ENCODE measurements at regions not wholly inside any gene's neighbourhood (a gene's known extent, or its start where the extent isn't known, plus 50 kb on each side); places are given as distances from the start of the nearest gene placed in this dataset.

DNA sequence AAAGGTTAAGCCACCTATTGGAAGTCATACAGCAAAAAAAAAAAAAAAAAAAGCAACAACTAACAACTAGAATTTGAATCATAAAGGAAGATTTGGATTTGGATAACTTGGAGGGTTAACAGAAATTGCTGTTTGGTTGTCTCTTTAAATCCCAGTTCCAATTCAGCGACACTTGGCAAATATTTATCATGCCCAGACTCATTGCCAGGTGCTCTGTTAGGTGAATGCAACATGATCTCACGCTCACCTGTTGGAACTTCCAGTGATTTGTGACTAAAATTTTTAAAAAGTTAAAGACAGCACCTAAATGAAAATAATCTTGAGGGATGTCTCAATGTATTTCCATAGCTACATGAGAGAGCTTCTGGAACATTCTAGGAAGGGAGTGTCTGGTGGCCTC lies 103.7 kb downstream of the TBX3 start:
- 4% methylated on average over 2 of the region's 2 CpGs for WGBS (ENCODE audit: insufficient coverage, low coverage, missing lambda C conversion rate)
- intact Hi-C loops (cut with micrococcal nuclease) (no loop called here), in situ Hi-C loops (cut with MboI) (no loop called here)
- no peaks in the 10 kb centered on the region for H3K27me3 ChIP-seq (ENCODE audit: control insufficient read depth in 2 of 2, insufficient read depth in 2 of 2, low read length in 2 of 2)
- no peak for TF ChIP-seq JUNB (CRISPR knock-in tag; conservative IDR thresholded peaks at IDR 0.05)
- no peak for TF ChIP-seq RNF2 (IDR thresholded peaks at IDR 0.05)
- TF ChIP-seq CBX8 (IDR thresholded peaks at IDR 0.05; ENCODE audit: borderline replicate concordance, extremely low read depth, low read depth, low read length, poor library complexity, severe bottlenecking), result no peak
- TF ChIP-seq MBD1 (CRISPR knock-in tag; IDR thresholded peaks at IDR 0.05), result no peak
- no peak for TF ChIP-seq WHSC1 (IDR thresholded peaks at IDR 0.05; ENCODE audit: low read length)
- no peak for TF ChIP-seq GABPA (tag; conservative IDR thresholded peaks at IDR 0.05; ENCODE audit: low read depth)
- no peak for TF ChIP-seq CEBPB (tag; IDR thresholded peaks at IDR 0.05)
- TF ChIP-seq PHF21A (IDR thresholded peaks at IDR 0.05; ENCODE audit: borderline replicate concordance, low read depth), result no peak
- TF ChIP-seq ZNF41 (CRISPR knock-in tag; conservative IDR thresholded peaks at IDR 0.05), result no peak
- TF ChIP-seq SMARCA4 (IDR thresholded peaks at IDR 0.05), result no peak
- no peak for DNase-seq (ENCODE audit: extremely low read depth in 1 of 4, low spot score in 3 of 4)
- ChIA-PET CTCF (ENCODE audit: low intra/inter-chr PET ratio) (no interaction called here), POLR2A (no interaction called here)
- H3K4me1 ChIP-seq (replicated peaks in 1 of 2; ENCODE audit: control insufficient read depth in 2 of 2, insufficient read depth in 2 of 2, low read length in 2 of 2), result no peaks in the 10 kb centered on the region
- ATAC-seq, result no peak
- H2AFZ ChIP-seq (ENCODE audit: low read depth, low read length), result no peak overlapping the region
- H3K4me2 ChIP-seq (ENCODE audit: insufficient read depth, low read length), result no peak overlapping the region
- H3K27ac ChIP-seq (ENCODE audit: extremely low read depth, low read depth, low read length), result no peak overlapping the region
- no peaks in the 10 kb centered on the region for H3K9me3 ChIP-seq (replicated peaks; ENCODE audit: control insufficient read depth, insufficient read depth, low read depth, low read length)
- no peak overlapping the region for H3K4me3 ChIP-seq
- no peak for FAIRE-seq
- H3K9ac ChIP-seq (ENCODE audit: insufficient read depth in 1 of 2, low read depth in 2 of 2, low read length in 2 of 2), result no peak overlapping the region
- no peaks in the 10 kb centered on the region for H3K9me1 ChIP-seq (ENCODE audit: control insufficient read depth, insufficient read depth, low read length)
- H3K36me3 ChIP-seq (ENCODE audit: control insufficient read depth, insufficient read depth, low read length), result no peaks in the 10 kb centered on the region
- H3K79me2 ChIP-seq (ENCODE audit: control insufficient read depth, insufficient read depth, low read length), result no peaks in the 10 kb centered on the region
- BruUV-seq (replicated peaks), result no TSS peak
- H4K20me1 ChIP-seq (replicated peaks; ENCODE audit: control insufficient read depth, insufficient read depth, low read length), result no peaks in the 10 kb centered on the region

Data from K562 (cell line).